ENCODE measurements at regions not wholly inside any gene's neighbourhood (a gene's known extent, or its start where the extent isn't known, plus 50 kb on each side); places are given as distances from the start of the nearest gene placed in this dataset.

- no peak for TF ChIP-seq ZNF274 (IDR thresholded peaks at IDR 0.05; ENCODE audit: low read depth, low read length)
- no peak for TF ChIP-seq YY1 (IDR thresholded peaks at IDR 0.05; ENCODE audit: insufficient read depth, insufficient read length)
- no peak for TF ChIP-seq SUZ12 (IDR thresholded peaks at IDR 0.05; ENCODE audit: extremely low read depth, insufficient read depth, insufficient read length)
These were observed 95.6 kb downstream of the PALM2AKAP2 start for GRCh38 chr9:109875495-109876129.

Data from NT2/D1 (cell line).